Liver (tissue), 3 donors: ENCODE measurements at regions not wholly inside any gene's neighbourhood (a gene's known extent, or its start where the extent isn't known, plus 50 kb on each side); places are given as distances from the start of the nearest gene placed in this dataset.

Experiments
- GABPA ChIP-seq, 2 donors: IDR thresholded peaks in 1 of 2; conservative IDR thresholded peaks in 1 of 2; 2 replicates each; pipeline ENCODE4 v1.6.1; 2016; ENCODE audit warnings: antibody characterized with exemption in 2 of 2, mild to moderate bottlenecking in 1 of 2, moderate library complexity in 1 of 2
- JUND ChIP-seq, 2 donors: IDR thresholded peaks; 2 replicates each; pipeline ENCODE4 v1.6.1; 2016; ENCODE audit warnings: antibody characterized with exemption in 2 of 2
- SP1 ChIP-seq: IDR thresholded peaks from 2 replicates; pipeline ENCODE4 v1.6.1; 2018; ENCODE audit warnings: antibody characterized with exemption, mild to moderate bottlenecking
- YY1 ChIP-seq: IDR thresholded peaks from 2 replicates; pipeline ENCODE4 v1.6.1; 2016; ENCODE audit warnings: antibody characterized with exemption, mild to moderate bottlenecking
- TF ChIP-seq, protein P1 (sequence below): fragments of 150-350 bp; IDR thresholded peaks from 2 replicates; pipeline ENCODE4 v1.5.1; 2017; ENCODE audit warnings: improper control_type of control experiment, low read depth, low read length; ENCODE audit not compliant: missing input control
- TF ChIP-seq, protein P2 (sequence below): IDR thresholded peaks from 2 replicates; pipeline ENCODE4 v1.6.1; 2016; ENCODE audit warnings: antibody characterized with exemption, mild to moderate bottlenecking
- donor health status: healthy.
- donor health status: healthy.

DNA sequence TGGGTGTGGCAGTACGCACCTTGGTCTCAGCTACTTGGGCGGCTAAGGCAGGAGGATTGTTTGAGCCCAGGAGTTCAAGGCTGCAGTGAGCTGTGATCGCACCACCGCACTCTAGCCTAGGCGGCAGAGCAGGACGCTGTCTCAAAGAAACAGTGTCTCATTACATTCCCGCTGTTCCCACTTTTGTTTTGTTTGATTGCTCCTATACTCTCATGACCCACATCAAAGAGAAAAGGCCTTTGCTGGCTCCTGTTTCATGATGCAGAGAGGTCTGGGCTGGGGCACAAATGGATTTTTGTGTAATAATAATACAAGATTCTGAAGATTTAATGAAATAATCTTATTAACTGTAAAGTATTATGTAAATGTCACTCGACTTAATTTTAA lies 85.7 kb downstream of the LACC1 start:
- TF ChIP-seq YY1 (no peak), JUND (IDR thresholded peaks at IDR 0.05) (no peak), SP1 (no peak), GABPA (IDR thresholded peaks at IDR 0.05 in 1 of 2, conservative IDR thresholded peaks at IDR 0.05 in 1 of 2) (no peak)
- TF ChIP-seq, protein P1, sequence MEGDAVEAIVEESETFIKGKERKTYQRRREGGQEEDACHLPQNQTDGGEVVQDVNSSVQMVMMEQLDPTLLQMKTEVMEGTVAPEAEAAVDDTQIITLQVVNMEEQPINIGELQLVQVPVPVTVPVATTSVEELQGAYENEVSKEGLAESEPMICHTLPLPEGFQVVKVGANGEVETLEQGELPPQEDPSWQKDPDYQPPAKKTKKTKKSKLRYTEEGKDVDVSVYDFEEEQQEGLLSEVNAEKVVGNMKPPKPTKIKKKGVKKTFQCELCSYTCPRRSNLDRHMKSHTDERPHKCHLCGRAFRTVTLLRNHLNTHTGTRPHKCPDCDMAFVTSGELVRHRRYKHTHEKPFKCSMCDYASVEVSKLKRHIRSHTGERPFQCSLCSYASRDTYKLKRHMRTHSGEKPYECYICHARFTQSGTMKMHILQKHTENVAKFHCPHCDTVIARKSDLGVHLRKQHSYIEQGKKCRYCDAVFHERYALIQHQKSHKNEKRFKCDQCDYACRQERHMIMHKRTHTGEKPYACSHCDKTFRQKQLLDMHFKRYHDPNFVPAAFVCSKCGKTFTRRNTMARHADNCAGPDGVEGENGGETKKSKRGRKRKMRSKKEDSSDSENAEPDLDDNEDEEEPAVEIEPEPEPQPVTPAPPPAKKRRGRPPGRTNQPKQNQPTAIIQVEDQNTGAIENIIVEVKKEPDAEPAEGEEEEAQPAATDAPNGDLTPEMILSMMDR = no peak
- TF ChIP-seq, protein P2, sequence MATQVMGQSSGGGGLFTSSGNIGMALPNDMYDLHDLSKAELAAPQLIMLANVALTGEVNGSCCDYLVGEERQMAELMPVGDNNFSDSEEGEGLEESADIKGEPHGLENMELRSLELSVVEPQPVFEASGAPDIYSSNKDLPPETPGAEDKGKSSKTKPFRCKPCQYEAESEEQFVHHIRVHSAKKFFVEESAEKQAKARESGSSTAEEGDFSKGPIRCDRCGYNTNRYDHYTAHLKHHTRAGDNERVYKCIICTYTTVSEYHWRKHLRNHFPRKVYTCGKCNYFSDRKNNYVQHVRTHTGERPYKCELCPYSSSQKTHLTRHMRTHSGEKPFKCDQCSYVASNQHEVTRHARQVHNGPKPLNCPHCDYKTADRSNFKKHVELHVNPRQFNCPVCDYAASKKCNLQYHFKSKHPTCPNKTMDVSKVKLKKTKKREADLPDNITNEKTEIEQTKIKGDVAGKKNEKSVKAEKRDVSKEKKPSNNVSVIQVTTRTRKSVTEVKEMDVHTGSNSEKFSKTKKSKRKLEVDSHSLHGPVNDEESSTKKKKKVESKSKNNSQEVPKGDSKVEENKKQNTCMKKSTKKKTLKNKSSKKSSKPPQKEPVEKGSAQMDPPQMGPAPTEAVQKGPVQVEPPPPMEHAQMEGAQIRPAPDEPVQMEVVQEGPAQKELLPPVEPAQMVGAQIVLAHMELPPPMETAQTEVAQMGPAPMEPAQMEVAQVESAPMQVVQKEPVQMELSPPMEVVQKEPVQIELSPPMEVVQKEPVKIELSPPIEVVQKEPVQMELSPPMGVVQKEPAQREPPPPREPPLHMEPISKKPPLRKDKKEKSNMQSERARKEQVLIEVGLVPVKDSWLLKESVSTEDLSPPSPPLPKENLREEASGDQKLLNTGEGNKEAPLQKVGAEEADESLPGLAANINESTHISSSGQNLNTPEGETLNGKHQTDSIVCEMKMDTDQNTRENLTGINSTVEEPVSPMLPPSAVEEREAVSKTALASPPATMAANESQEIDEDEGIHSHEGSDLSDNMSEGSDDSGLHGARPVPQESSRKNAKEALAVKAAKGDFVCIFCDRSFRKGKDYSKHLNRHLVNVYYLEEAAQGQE = no peak
